T-cell (primary cell): ENCODE measurements at regions not wholly inside any gene's neighbourhood (a gene's known extent, or its start where the extent isn't known, plus 50 kb on each side); places are given as distances from the start of the nearest gene placed in this dataset.
"Not testable (repeated sequence)": the region's sequence is repeated elsewhere in the genome, so short reads cannot be mapped to it uniquely, and the experiment has no call there.

ENCODE experiments used
- ATAC-seq, 4 experiments: fragments of 200-7000 bp in 3 of 4; fragments of 150-1000 bp in 1 of 4; cut with Tn5 transposase; replicated peaks in 1 of 4; 1 replicate in 3 of 4; 2 replicates in 1 of 4; pipeline ENCODE4 v1.10.0; 2021; ENCODE audit warnings: moderate library complexity in 3 of 4, mild to moderate bottlenecking in 2 of 4, moderate number of reproducible peaks in 1 of 4
- CTCF ChIA-PET, 2 donors: fragments of 300-600 bp; sonication (Branson Sonifier 250); formaldehyde crosslinking; loops; one replicate each; lab custom pipeline; 2022; ENCODE audit warnings: antibody characterized with exemption in 2 of 2; lab: Charles Lee
- POLR2A ChIA-PET, 2 donors: fragments of 300-600 bp; sonication (Branson Sonifier 250); formaldehyde crosslinking; loops; one replicate each; lab custom pipeline; 2022; ENCODE audit warnings: antibody characterized with exemption in 2 of 2; lab: Charles Lee
- DNase-seq, 35 experiments: peaks; one replicate each; pipeline versions ENCODE4 v3.0.0 to v3.0.0-alpha.2; 2013 to 2023
- H3K27ac ChIP-seq: one replicate; pipeline ENCODE4 v1.5.1; 2013; ENCODE audit warnings: low read length
- H3K27me3 ChIP-seq, 2 experiments: replicated peaks in 1 of 2; 1 replicate in 1 of 2; 2 replicates in 1 of 2; pipeline versions ENCODE4 v1.6.1 to v1.7.0; 2013; ENCODE audit warnings: low read length in 1 of 2, mixed read lengths in 1 of 2; ENCODE audit not compliant: control insufficient read depth in 2 of 2, insufficient read depth in 2 of 2; ENCODE audit errors: extremely low read depth in 1 of 2
- H3K36me3 ChIP-seq, 2 donors: 1 replicate in 1 of 2; 2 replicates in 1 of 2; pipeline versions ENCODE4 v1.6.1 to v1.7.0; 2013; ENCODE audit warnings: low read length in 1 of 2; ENCODE audit not compliant: control insufficient read depth in 2 of 2, insufficient read depth in 1 of 2; ENCODE audit errors: extremely low read depth in 1 of 2
- H3K4me1 ChIP-seq, 2 experiments: 1 replicate in 1 of 2; 2 replicates in 1 of 2; pipeline versions ENCODE4 v1.6.1 to v1.7.0; 2013; ENCODE audit warnings: low read length in 2 of 2, mixed read lengths in 1 of 2; ENCODE audit not compliant: insufficient read depth in 2 of 2, control insufficient read depth in 1 of 2; ENCODE audit errors: extremely low read depth in 1 of 2
- H3K4me3 ChIP-seq, 2 donors: 1 replicate in 1 of 2; 2 replicates in 1 of 2; pipeline versions ENCODE4 v1.5.1 to v1.7.0; 2013; ENCODE audit warnings: mild to moderate bottlenecking in 2 of 2, low read length in 1 of 2, moderate library complexity in 1 of 2; ENCODE audit not compliant: control insufficient read depth in 1 of 2; ENCODE audit errors: extremely low read depth in 1 of 2
- H3K9me3 ChIP-seq: 2 replicates; pipeline ENCODE4 v1.7.0; 2013
- H3K27ac Mint-ChIP-seq, 2 donors: one replicate each; pipeline ENCODE4 v1.8.0; 2020 to 2021; ENCODE audit warnings: mild to moderate bottlenecking in 2 of 2, mixed read lengths in 2 of 2
- H3K27me3 Mint-ChIP-seq, 2 donors: one replicate each; pipeline ENCODE4 v1.8.0; 2021 to 2022; ENCODE audit warnings: mixed read lengths in 2 of 2
- H3K36me3 Mint-ChIP-seq: one replicate; pipeline ENCODE4 v1.8.0; 2021; ENCODE audit warnings: mixed read lengths
- H3K4me1 Mint-ChIP-seq, 3 donors: one replicate each; pipeline ENCODE4 v1.8.0; 2020 to 2022; ENCODE audit warnings: mixed read lengths in 3 of 3, mild to moderate bottlenecking in 1 of 3
- H3K4me3 Mint-ChIP-seq, 3 donors: one replicate each; pipeline ENCODE4 v1.8.0; 2020 to 2022; ENCODE audit warnings: mild to moderate bottlenecking in 3 of 3, mixed read lengths in 3 of 3, moderate library complexity in 3 of 3
- H3K9me3 Mint-ChIP-seq, 3 donors: one replicate each; pipeline ENCODE4 v1.8.0; 2020 to 2022; ENCODE audit warnings: mixed read lengths in 3 of 3
- WGBS: methylation state at CpG from one replicate; pipeline ENCODE4 v1.1.5; 2013; ENCODE audit warnings: missing lambda C conversion rate; ENCODE audit not compliant: insufficient coverage; 5-methylcytosine and 5-hydroxymethylcytosine counted together

- CTCF ChIA-PET, DNase-seq, H3K9me3 ChIP-seq, POLR2A ChIA-PET, H3K27me3 ChIP-seq, H3K4me1 Mint-ChIP-seq, H3K9me3 Mint-ChIP-seq, H3K27me3 Mint-ChIP-seq, H3K4me3 ChIP-seq, H3K36me3 Mint-ChIP-seq, H3K36me3 ChIP-seq, H3K4me1 ChIP-seq, H3K4me3 Mint-ChIP-seq, H3K27ac ChIP-seq: not testable (repeated sequence)
- ATAC-seq: peak in 2 of 4 experiments; percentile 42 to 58
- 92% methylated on average over 19 of the region's 23 CpGs for WGBS
- peak overlapping the region in 1 of 2 donors; percentile 62 for H3K27ac Mint-ChIP-seq
Observed at GRCh38 chr1:211890091-211890995, 59.8 kb upstream of the LPGAT1 start.

- H3K27me3 Mint-ChIP-seq, H3K4me1 Mint-ChIP-seq, H3K4me3 Mint-ChIP-seq, H3K27me3 ChIP-seq, ATAC-seq, H3K36me3 ChIP-seq, CTCF ChIA-PET, H3K27ac Mint-ChIP-seq, H3K9me3 Mint-ChIP-seq, H3K4me3 ChIP-seq, H3K4me1 ChIP-seq, H3K9me3 ChIP-seq, H3K36me3 Mint-ChIP-seq, POLR2A ChIA-PET, DNase-seq, H3K27ac ChIP-seq: not testable (repeated sequence)
- 83% methylated on average over 45 of the region's 50 CpGs for WGBS
Observed at GRCh38 chr1:211889307-211890090, 58.9 kb upstream of the LPGAT1 start.

GRCh38 chr1:211886551-211886950, 56.0 kb upstream of the LPGAT1 start:
- no peak overlapping the region for H3K4me3 ChIP-seq
- no peaks in the 10 kb centered on the region for H3K4me1 ChIP-seq
- H3K4me3 Mint-ChIP-seq: no peak overlapping the region
- H3K27ac Mint-ChIP-seq: peak overlapping the region in 1 of 2 donors; percentile 25
- no peaks in the 10 kb centered on the region for H3K36me3 Mint-ChIP-seq
- DNase-seq: no peak
- POLR2A ChIA-PET: no interaction called here
- H3K27me3 Mint-ChIP-seq: peaks cover 0 to 7% of the 10 kb centered on the region in 2 donors
- no peaks in the 10 kb centered on the region for H3K9me3 ChIP-seq
- CTCF ChIA-PET: no interaction called here
- H3K4me1 Mint-ChIP-seq: peaks cover 0 to 7% (median 5%) of the 10 kb centered on the region in 3 donors
- H3K27me3 ChIP-seq: peaks cover 0 to 8% of the 10 kb centered on the region in 2 experiments
- WGBS: 71% methylated on average over 1 of the region's 3 CpGs
- peaks cover 0 to 1% (median under 1%) of the 10 kb centered on the region in 3 donors for H3K9me3 Mint-ChIP-seq
- H3K27ac ChIP-seq: no peak overlapping the region
- H3K36me3 ChIP-seq: no peaks in the 10 kb centered on the region
- ATAC-seq: no peak

GRCh38 chr1:211885747-211886522, 55.4 kb upstream of the LPGAT1 start:
- H3K36me3 ChIP-seq: no peaks in the 10 kb centered on the region
- peaks cover 0 to 7% (median 5%) of the 10 kb centered on the region in 3 donors for H3K4me1 Mint-ChIP-seq
- H3K4me3 ChIP-seq: no peak overlapping the region
- ATAC-seq (no peak), DNase-seq (no peak)
- H3K27ac Mint-ChIP-seq: no peak overlapping the region
- H3K4me1 ChIP-seq: no peaks in the 10 kb centered on the region
- peaks cover 0 to 7% of the 10 kb centered on the region in 2 donors for H3K27me3 Mint-ChIP-seq
- H3K36me3 Mint-ChIP-seq: no peaks in the 10 kb centered on the region
- no peak overlapping the region for H3K27ac ChIP-seq
- H3K9me3 Mint-ChIP-seq: peaks cover 0 to 7% (median 1%) of the 10 kb centered on the region in 3 donors
- H3K9me3 ChIP-seq: no peaks in the 10 kb centered on the region
- peaks cover 0 to 8% of the 10 kb centered on the region in 2 experiments for H3K27me3 ChIP-seq
- no peak overlapping the region for H3K4me3 Mint-ChIP-seq
- POLR2A ChIA-PET: no interaction called here
- CTCF ChIA-PET: no interaction called here
- WGBS: 45% methylated on average over 2 of the region's 3 CpGs

- Mint-ChIP-seq H3K4me3 (no peak overlapping the region), H3K36me3 (no peaks in the 10 kb centered on the region), H3K27me3 (peaks cover 0 to under 1% of the 10 kb centered on the region in 2 donors), H3K9me3 (peaks cover 0 to 8% (median 1%) of the 10 kb centered on the region in 3 donors), H3K27ac (no peak overlapping the region), H3K4me1 (peaks cover 0 to 3% (median 1%) of the 10 kb centered on the region in 3 donors)
- ChIA-PET POLR2A (interaction anchor here in 1 of 2 donors (0.7 kb wide), 1 partner anchor 97 kb away, joined by 3 read pairs; no protein-coding TSS in a partner anchor), CTCF (interaction anchor here in 1 of 2 donors (0.6 kb wide), 1 partner anchor 145 kb away, joined by 8 read pairs; no protein-coding TSS in a partner anchor)
- Histone ChIP-seq H3K4me1 (no peaks in the 10 kb centered on the region), H3K9me3 (no peaks in the 10 kb centered on the region), H3K4me3 (no peak overlapping the region), H3K27me3 (peaks cover 0 to 4% of the 10 kb centered on the region in 2 experiments), H3K27ac (no peak overlapping the region), H3K36me3 (no peaks in the 10 kb centered on the region)
- WGBS: no CpG with 5 or more reads among the region's 4 CpGs
- no peak for ATAC-seq
- no peak for DNase-seq
Observed at GRCh38 chr1:211882381-211883004, 51.9 kb upstream of the LPGAT1 start.
